SH-SY5Y (cell line): ENCODE measurements at regions not wholly inside any gene's neighbourhood (a gene's known extent, or its start where the extent isn't known, plus 50 kb on each side); places are given as distances from the start of the nearest gene placed in this dataset.

Experiments
- GATA2 ChIP-seq: IDR thresholded peaks from 2 replicates; pipeline ENCODE4 v1.6.1; 2011; ENCODE audit warnings: mild to moderate bottlenecking, low read depth, low read length
- GATA3 ChIP-seq: IDR thresholded peaks from 2 replicates; pipeline ENCODE4 v1.6.1; 2011; ENCODE audit warnings: low read depth, mild to moderate bottlenecking, low read length, moderate library complexity

DNA sequence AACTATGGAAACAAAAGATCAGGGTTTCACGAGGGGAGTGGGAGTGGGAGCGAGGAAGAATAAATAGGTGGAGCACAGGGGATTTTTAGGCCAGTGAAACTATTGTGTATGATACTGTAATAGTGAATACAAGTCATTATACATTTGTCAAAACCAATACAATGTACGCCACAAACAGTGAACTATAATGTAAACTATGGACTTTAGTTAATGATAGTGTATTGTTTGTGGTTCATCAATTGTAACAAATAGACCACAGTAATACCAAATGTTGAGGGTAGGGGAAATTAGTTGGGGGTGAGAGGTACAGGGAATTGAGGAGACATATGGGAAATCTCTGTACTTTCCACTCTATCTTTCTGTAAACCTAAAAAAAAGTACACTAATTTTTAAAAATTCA, 218.4 kb downstream of the FRK start:
- TF ChIP-seq GATA2, result no peak
- no peak for TF ChIP-seq GATA3
